Activated CD4-positive, alpha-beta T cell treated with anti-CD3 and anti-CD28 coated beads, Interleukin-2, Interleukin-6, amounts not matched to agents 100 ng/mL and 50 ng/mL, durations not matched to agents 16 hours and 8 hours (primary cell): ENCODE measurements at regions not wholly inside any gene's neighbourhood (a gene's known extent, or its start where the extent isn't known, plus 50 kb on each side); places are given as distances from the start of the nearest gene placed in this dataset.

Experiments used
- DNase-seq: peaks from one replicate; pipeline ENCODE4 v3.0.0-alpha.2; 2020

- DNase-seq: no peak
Observed at GRCh38 chr1:182147136-182147820, 85.8 kb upstream of the ZNF648 start.

- DNase-seq: no peak
Observed at GRCh38 chr1:182146286-182146685, 84.8 kb upstream of the ZNF648 start.

- no peak for DNase-seq
Observed at GRCh38 chr1:182145441-182145840, 83.9 kb upstream of the ZNF648 start.

- DNase-seq: no peak
Observed at GRCh38 chr1:182144646-182145030, 83.1 kb upstream of the ZNF648 start.

GRCh38 chr1:182143825-182144645 lies 82.5 kb upstream of the ZNF648 start:
- DNase-seq: no peak

- DNase-seq: peak; percentile 91
Observed at GRCh38 chr1:182143154-182143657, 81.7 kb upstream of the ZNF648 start.

- DNase-seq: no peak
Observed at GRCh38 chr1:182142621-182143020, 81.1 kb upstream of the ZNF648 start.

GRCh38 chr1:182141040-182141439 lies 79.5 kb upstream of the ZNF648 start:
- no peak for DNase-seq

- DNase-seq: no peak
Observed at GRCh38 chr1:182139496-182139895, 78.0 kb upstream of the ZNF648 start.

GRCh38 chr1:182137546-182137945 lies 76.0 kb upstream of the ZNF648 start:
- DNase-seq: no peak

- no peak for DNase-seq
Observed at GRCh38 chr1:182135946-182136345, 74.4 kb upstream of the ZNF648 start.

- no peak for DNase-seq
Observed at GRCh38 chr1:182134257-182134656, 72.7 kb upstream of the ZNF648 start.

- DNase-seq: no peak
Observed at GRCh38 chr1:182133181-182133580, 71.7 kb upstream of the ZNF648 start.

- no peak for DNase-seq
Observed at GRCh38 chr1:182129398-182129797, 67.9 kb upstream of the ZNF648 start.

GRCh38 chr1:182128502-182128901 lies 67.0 kb upstream of the ZNF648 start:
- no peak for DNase-seq

GRCh38 chr1:182127656-182128055 lies 66.1 kb upstream of the ZNF648 start:
- DNase-seq: no peak

- DNase-seq: no peak
Observed at GRCh38 chr1:182126272-182126800, 64.8 kb upstream of the ZNF648 start.

- no peak for DNase-seq
Observed at GRCh38 chr1:182122913-182123260, 61.4 kb upstream of the ZNF648 start.

GRCh38 chr1:182122256-182122912 lies 60.9 kb upstream of the ZNF648 start:
- DNase-seq: no peak

- DNase-seq: no peak
Observed at GRCh38 chr1:182121787-182122186, 60.3 kb upstream of the ZNF648 start.

GRCh38 chr1:182120411-182121258 lies 59.1 kb upstream of the ZNF648 start:
- no peak for DNase-seq

GRCh38 chr1:182119631-182120030 lies 58.1 kb upstream of the ZNF648 start:
- no peak for DNase-seq

- no peak for DNase-seq
Observed at GRCh38 chr1:182118851-182119250, 57.3 kb upstream of the ZNF648 start.
